ENCODE measurements at regions not wholly inside any gene's neighbourhood (a gene's known extent, or its start where the extent isn't known, plus 50 kb on each side); places are given as distances from the start of the nearest gene placed in this dataset.
A peak's percentile ranks its signal among the peaks of the same experiment; 100 is the strongest.

DNA sequence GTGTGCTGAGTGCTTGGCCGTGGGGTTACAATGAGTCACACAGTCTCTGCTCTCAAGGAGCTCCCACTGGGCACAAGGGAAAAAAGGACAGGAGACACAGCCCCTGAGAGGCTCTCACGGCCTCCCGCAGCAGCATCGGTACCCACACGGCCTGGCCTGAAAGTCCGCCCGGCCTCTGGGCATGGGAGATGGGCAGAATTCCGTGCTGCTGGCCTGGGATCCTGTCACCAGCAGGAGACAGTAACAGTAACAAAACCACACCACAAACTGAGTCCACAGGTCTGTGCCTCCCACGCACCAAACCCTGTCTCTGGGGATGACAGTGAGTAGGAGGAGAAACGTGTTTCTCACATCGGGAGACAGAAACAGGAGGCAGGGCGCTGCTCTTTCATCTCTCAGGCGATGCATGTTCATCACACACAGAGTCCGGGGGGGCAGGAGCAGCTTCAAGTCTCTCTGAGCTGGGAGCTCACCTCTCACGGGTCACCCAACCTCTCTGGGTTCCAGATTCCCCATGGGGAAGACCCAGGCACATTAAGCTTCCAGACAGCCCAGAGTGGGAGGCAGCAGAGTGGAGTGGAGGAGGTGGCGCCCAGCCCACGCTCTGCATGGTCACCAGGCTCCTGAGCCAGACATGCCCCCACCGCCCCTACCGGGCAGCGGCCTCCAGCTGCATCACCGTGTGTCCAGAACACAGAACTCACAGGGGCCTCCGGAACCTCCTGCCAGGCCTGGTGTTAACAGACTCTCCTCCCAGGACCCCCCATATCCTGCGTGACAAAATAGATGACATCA lies 124.7 kb upstream of the VSTM2B start:
- peak; percentile 8 for DNase-seq

DNA sequence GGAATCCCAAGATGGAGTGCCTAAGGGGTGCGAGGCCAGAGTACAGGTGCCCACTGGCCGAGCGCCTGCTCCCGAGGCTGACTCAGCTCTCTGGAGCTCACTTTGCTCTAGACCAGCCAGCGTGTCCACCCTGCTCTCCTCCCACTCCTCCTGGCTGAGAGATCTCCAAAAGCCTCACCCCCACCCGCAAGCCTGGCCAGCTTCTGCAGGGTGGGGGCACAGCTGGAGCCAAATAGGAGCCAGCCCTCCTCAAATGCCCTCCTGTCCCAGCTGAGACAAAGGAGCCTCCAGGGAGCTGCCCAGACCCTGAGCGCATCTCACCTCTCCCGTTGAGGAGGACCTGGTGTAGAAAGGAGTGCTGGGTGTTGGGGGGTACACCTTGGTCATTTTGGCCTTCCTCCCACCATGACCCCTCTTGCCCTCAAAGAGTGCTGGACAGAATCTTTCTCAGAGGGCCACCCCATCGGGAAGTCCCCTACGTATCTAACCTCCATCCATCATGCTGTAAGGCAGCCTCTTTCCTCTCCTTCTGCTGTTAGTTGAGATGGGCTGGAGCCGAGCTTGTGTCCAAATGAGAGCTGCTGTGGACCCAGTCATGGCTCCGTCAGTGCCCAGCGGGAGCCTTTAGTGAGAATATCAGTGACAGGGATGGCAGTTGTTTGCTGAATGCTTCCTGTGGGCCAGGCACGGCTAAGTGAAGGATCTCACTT lies 123.9 kb upstream of the VSTM2B start:
- no peak for DNase-seq

DNA sequence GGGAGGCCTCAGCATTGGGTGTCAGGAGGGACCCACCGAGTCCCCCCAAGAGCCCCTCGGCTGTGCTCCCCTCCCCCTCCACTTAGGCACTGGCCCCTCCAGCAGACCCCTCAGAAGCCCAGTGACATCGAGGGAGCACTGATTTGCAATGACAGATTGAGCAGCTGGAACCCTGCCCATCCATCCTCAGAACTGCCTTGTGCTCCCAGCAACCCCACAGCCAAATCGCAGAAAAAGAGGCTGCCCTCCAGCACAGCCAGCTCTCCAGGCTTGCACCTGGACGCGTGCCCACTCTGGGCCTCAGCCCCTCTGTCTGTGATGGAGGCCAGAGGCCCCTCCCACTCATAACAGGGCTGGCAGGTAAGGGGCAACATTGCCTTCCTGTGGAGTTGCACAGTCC lies 123.2 kb upstream of the VSTM2B start:
- no peak for DNase-seq

DNA sequence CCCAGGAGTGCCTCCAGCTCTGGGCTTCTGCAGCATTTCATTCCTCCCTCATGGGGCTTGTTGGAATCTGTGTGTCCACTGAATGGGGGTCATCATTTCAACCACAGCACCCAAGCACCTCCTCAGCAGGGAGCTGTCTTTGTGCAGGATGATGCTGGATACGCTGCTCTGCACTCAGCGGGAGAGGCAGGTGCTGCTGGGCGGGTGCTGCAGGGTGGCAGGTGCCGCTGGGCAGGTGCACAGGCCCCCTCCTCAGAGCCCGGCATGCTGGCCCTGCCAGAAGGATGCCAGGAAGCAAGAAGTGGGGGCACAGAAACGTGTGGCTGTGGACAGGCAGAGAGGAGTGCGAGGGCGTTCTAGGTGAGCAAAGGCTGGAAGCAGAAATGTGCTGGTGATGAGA lies 121.8 kb upstream of the VSTM2B start:
- DNase-seq, result no peak

DNA sequence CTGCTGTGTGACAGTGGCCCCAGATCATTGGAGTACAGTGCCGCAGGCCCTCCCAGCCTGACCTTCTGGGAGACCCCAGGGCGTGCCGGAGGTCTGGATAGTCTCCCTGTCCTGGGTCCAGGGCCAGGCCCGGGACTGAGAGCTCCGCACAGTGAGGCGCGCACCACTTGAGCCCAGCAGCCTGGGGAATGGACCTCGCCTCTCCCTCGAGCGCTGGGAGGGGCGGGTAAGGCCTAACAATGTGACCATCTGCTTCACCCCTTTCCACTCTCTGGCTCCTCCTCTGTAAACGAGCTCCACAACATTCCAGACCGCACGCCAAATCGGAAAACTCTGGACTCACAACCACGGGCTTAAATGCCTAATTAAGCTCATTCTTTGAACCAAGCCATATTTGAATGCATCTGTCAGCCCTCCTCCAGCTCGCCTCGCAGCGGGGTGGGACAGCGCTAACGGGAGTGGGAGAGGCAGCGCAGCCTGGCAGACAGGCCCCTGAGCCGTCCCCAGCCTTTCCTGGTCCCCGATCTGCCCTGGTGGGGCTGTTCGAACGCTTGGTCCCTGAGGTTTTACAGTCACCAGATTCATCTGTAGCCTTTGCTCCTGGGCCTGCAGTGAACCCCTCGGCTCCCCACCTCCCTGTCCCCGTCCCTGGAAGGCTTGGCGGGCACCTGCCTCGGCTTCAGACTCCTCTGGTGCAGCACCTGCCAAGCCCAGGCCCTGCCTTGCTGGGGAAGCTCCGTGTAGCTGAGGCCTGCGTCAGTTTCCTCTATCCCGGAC lies 120.7 kb upstream of the VSTM2B start:
- DNase-seq, result no peak

DNA sequence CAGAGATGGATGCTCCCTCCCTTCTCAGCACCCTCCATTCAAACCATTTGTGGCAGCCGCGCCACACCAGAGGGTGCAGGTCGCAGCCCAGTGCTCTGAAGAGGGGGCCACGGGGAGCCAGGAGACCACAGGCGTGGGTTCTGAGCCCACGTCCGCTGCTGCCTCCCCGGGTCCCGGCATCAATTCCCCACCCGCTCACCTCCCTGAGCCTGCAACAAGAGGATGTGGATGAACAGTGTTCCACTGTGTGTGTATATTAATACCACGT lies 120.1 kb upstream of the VSTM2B start:
- no peak for DNase-seq

DNA sequence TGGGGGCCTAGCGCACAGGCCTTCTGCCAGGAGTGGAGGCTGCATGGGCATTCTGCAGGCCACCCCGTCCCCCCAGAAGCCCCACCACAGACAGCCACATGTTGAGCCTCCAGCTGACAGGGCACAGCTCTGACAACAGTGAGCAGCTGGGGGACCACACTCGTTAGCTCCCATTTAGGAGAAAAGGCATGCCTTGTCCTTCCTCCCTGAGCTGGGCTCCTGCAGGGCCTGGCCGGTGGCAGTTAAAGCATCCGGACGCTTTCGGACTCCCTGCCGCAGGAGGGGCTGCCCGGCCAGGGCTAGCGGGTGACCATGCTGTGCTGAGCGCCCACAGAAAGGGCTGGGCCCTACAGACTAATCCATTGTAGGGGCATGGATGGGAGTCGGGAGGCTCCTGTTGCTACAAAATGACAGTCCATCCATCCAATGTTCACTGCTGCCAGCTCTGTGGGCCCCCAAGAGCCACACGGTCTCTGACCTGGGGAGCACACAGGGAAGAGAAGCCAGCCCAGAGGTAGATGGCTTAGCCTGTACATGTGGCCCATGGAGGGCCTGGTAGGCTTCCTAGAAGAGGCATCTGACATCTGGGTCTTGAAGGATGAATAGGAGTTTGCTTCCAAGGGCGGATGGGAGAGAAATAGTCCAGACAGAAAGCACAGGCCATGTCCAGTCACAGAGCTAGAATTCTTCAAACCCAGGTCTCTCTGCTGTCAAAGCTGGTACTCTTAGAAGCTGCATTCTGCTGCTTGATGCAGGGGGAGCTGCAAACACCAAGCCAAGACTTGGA lies 116.5 kb upstream of the VSTM2B start:
- no peak for DNase-seq

DNA sequence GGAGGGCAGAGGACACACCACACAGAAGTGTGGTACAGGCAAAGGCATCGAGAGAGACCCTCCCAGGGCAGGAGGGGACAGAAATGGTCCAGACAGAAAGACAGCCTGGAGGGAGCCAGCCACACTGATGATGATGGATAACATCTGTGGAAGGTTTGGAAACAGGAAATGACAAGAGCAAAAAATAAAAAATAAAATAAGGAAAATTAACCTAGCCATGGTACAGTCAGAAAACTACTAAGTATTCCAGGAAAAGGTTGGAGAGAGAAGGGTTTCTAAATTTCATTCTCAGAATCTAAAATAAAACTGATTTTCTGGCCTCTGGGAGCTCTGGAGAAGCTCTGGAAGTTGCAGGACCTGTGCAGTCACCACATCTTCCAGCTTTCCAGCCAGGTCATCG lies 115.2 kb upstream of the VSTM2B start:
- DNase-seq, result no peak

DNA sequence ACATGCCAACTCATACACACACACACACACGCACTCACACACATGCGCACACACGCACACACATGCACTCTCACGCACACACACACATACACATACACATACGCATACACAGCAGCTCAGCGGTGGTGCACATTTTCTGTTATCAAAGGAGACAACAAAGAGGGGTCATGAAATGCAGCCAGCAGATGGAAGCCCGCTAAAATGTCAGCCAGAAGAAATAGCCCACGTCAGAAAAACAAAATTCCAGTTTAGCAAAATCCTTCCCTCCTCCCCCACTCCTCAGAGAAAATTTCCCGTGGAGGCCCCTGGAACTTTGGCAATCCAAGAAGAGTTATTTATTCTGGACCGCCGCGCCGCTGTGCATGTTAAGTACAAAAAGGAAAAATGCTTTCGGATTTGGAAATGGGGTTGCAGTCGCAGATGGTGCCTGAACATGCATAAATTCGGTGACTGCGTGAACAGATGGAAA lies 114.6 kb upstream of the VSTM2B start:
- DNase-seq, result no peak

DNA sequence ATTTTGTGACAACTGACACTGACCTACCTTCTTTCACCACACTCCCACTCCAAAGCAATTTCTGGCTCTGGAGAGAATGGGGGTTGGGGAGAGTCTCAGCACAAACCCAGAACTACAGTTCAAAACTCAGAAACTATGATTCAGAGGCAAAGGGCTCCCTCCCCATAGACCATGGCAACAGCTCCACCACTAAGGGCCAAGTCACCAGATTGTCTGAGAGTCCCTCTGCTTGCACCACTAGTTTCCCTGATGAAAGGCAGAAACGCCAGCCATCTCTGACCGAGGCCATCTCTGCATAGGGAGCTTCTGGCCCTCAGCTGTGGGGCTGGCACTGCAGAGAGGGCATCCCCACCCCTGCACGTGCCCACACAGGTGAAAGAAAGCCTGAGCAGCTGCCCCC lies 112.4 kb upstream of the VSTM2B start:
- no peak for DNase-seq

DNA sequence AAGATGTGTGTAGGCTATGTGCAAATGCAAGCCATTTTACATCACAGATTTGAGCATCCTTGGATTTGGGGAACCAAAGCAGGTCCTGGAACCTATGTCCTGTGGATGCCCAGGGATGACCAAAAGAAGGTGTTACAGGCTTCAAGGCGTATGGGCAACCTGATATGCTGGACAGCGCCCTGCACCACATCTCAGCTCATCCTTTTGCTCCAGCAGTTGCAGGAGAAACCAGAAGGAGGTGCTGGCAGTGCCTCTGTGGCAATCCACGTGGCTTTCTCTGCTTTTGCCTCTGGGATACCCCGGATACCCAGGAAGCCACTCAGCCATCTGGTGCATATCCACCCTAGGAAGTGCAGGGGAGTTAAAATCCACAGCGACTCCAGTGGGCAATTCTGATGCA lies 110.3 kb upstream of the VSTM2B start:
- DNase-seq, result no peak

DNA sequence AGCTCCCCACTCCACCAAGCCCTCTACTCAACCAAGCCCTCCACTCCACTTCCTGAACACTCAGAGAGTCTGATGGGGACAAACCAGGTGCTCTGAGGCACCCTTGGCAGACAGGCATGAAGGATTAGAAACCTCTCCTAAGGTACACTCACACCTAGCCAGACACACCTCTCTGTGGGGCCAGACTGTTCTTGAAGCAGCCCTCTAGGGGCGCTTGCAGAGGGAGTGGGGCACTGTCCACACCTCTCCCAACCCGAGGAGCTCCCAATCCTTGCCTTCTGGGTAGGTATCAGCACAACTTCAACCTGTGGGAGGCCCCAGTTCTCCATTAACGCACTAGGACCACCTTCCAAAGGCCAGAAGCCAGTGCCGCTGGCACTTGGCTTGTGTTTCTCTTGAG lies 108.7 kb upstream of the VSTM2B start:
- no peak for DNase-seq

DNA sequence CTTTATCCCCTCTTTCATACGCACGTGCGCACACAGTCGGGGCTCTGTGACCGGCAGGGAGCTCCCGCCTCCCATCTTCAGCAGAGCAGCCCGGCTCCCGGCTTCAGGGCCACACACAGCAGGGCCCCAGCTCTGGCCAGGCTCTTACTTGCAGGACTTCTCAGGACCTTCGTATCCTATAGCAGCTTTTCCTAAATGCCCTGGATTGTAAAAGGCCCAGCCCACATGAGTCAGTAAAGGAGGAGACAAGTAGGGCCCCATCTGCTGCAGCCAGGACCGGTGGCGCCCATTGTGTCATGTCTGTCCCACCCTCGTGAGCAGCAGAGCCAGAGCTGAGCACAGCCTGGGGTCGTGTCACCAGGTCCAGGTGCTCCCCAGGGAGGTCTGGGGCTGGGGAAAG lies 107.6 kb upstream of the VSTM2B start:
- DNase-seq, result no peak

DNA sequence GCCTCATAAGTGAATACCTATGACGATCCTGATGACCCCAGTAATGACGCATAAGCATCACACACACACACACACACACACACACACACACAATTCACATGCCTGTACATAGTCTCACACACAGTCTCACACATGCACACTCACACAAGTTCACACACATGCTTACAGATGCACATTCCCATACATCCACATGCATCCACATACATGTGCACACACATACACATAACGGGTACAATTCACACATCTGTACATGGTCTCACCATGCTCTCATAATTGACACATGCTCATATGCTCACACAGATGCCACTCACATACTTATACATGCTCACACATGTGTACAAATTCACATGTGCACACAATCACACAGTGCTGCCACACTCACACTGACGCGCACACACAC lies 105.7 kb upstream of the VSTM2B start:
- DNase-seq, result no peak

DNA sequence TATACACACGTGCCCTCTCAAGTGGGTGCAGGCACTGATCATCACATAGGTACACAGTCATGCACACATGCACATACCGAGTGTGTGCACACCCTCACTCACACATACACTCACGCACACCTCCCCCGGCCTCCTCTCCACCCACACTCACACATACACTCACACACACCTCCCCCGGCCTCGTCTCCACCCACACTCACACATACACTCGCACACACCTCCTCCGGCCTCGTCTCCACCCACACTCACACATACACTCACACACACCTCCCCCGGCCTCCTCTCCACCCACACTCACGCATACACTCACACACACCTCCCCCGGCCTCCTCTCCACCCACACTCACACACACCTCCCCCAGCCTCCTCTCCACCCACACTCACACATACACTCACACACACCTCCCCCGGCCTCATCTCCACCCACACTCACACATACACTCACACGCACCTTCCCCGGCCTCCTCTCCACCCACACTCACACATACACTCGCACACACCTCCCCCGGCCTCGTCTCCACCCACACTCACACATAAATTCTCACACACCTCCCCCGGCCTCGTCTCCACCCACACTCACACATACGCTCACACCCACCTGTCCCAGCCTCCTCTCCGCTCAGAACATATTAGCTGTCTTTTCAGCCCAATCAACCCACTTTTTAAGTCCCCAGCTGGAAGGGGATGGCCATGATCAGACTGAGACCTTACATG lies 105.2 kb upstream of the VSTM2B start:
- no peak for DNase-seq

DNA sequence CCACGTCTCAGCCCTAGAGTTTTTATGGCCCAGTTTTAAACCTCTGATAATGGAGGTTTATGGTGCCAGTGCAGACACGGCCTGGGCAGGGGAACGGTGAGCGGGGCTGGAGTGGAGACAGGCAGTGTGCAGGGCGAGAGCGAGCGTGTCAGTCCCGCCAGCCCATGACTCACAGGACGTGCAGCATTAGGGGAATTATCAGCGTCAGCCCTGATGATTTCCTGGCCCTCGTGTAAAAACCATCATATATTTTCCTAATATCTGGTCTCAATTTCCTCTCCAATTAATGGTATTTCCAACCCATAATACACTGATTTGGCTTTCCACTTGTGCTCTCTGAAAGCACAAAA lies 104.6 kb upstream of the VSTM2B start:
- no peak for DNase-seq

DNA sequence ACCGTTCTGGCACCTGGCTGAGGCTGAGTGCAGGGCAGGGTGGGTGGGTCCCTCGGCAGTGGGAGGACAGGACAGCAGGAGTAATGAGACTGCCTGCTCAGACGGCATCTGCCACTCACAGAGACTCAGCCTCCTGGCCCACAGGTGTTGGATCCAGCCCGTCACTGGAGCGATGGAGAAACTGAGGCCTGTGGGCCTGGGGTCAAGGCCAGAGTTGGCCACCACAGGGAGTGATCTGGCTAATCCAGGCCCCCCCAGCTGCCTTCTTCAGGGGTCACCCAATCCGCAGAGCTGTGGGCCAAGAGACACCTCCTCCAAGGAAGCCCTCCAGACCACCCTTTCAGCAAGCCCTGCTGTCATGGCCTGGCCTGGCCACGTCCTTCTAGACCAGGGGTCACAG lies 103.7 kb upstream of the VSTM2B start:
- no peak for DNase-seq

DNA sequence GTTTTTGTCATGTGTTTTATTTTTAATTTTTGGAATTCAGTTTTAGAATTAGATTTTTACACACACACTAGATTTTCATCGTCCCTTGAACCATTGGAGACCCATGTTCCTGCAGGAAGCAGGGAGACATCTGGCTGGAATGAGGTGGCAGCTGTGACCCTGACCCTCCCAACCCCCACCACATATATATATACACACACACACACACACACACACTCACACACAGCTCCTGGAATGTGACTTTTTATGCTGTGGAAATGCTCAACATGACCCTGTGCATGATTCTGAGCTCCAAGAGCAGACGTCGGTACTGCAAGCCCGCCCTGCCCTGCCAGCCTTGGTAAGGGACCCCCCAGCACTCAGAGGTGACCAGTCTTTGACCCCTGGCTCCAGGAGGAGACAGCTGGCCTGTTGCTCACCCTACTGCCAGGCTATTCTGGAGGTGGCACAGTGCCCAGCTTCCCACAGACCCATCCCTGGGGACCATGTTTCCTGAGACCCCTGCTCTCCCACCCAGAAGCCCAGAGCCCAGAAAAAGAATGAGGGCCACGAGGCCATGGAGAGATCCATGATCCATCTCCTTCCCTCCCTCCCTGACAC lies 103.2 kb upstream of the VSTM2B start:
- DNase-seq, result no peak

DNA sequence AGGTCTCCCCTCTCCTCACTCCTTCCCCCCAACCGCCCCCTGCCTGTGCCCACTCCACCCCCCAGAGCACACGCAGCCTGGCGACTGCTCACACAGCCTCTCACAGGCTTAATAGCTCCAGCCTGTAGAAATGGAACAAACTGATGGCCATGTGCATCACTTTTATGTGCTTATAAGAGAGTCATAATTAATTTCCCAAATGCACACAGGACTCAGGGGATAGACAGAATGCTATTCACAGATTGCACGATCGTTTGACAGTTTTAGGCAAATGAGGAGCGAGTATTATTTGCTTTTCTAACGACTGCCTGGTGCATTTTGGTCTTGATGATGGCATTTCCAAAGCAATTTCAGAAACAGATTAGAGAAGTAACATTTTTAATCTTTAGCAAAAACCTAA lies 97.7 kb upstream of the VSTM2B start:
- DNase-seq, result no peak

DNA sequence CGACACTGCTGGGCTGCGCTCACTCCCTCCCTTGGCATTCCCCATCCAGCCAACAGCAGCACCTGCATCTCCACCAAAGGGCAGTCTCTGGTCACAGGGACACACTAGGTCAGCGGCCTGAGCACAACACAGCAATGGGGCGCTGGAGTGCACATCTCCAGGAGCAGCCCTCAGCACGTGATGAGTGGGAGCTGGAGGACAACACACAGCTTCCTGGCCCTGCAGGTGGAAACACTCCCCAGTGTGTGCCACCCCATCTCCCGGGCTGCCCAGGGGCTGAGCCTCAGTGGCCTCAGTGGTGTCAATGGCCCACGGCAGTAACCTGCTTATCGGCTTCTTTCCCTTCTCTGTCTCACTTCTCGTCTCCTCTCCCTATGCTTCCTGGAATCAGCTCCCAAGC lies 96.8 kb upstream of the VSTM2B start:
- DNase-seq, result no peak

DNA sequence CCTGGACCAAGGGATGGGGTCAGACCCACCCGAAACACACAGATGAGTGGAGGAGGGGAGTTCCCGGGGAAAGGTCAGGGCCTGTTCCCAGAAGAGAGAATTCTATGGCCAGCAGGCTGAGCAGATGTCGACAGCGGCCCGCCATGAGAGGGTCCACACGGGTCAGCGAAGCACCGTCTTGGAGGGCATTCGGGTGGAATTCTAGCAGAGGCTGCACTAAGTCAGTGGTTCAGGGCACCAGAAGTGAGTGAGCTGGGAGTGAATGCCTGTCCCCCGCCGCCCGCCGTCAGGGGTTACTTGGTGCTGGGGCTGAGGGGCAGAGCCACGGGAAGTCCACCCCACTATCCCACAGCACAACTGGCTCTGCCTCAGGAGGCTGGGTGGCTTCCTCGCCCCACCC lies 96.2 kb upstream of the VSTM2B start:
- DNase-seq, result no peak

DNA sequence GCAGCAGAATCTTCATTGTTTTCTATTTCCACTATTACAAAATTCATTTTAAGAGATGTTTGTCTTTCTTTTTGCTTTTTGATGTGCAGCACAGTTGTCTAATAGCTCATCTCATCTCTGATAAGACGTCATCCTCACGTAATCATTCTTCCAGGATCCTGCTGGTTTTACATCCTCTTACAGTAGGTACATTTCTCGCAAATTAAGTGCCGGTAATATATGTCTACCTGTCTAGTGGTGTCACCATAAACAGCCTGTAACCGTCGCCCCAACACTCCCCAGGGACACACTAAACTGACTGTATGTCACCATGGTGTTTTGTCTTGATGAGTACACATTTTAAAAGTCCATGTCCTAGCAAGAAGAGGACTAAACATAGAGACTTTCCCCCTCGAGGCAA lies 94.5 kb upstream of the VSTM2B start:
- DNase-seq, result no peak
